ENCODE measurements at regions not wholly inside any gene's neighbourhood (a gene's known extent, or its start where the extent isn't known, plus 50 kb on each side); places are given as distances from the start of the nearest gene placed in this dataset.

DNA sequence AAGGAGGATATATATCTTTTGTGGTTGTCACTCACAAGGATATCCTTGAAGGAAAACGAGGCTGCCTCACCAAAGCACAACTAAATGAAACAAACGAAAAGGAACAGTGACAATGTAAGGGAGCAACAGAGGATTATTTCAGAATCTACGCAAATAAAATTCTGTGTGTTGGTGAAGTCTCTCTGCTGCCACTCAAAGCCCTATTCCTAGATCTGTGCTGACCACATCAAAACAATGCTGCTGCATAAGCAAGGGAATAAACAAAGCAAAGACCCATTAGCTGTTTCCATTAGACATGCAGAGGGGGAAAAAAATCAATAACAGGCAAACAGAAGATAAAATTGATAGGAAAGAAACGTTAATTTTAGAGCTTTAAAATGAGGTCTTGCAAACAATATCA, 204.4 kb downstream of the MZT1 start:
- TF ChIP-seq POLR2AphosphoS5 (IDR thresholded peaks at IDR 0.05; ENCODE audit: low read depth, low read length) (no peak), TAF1 (IDR thresholded peaks at IDR 0.05; ENCODE audit: borderline replicate concordance, low read depth, low read length) (no peak), POLR2A (IDR thresholded peaks at IDR 0.05; ENCODE audit: low read depth, low read length) (no peak)
